ENCODE measurements at regions not wholly inside any gene's neighbourhood (a gene's known extent, or its start where the extent isn't known, plus 50 kb on each side); places are given as distances from the start of the nearest gene placed in this dataset.

GRCh38 chr15:94844538-94845389, 613.4 kb downstream of the MCTP2 start:
- DNase-seq, result no peak
- Histone ChIP-seq H3K79me2 (ENCODE audit: low read length) (no peaks in the 10 kb centered on the region), H3F3A (ENCODE audit: insufficient read depth, low read length) (no peaks in the 10 kb centered on the region), H3K4me1 (ENCODE audit: low read length) (no peaks in the 10 kb centered on the region), H3K4me3 (ENCODE audit: low read length) (no peak overlapping the region), H3K27ac (ENCODE audit: low read length) (no peak overlapping the region), H3K9me3 (replicated peaks; ENCODE audit: insufficient read depth, low read length) (no peaks in the 10 kb centered on the region), H4K20me1 (ENCODE audit: insufficient read depth, low read length) (no peaks in the 10 kb centered on the region), H3K9me2 (replicated peaks; ENCODE audit: insufficient read depth, low read length) (no peaks in the 10 kb centered on the region), H2AFZ (ENCODE audit: low read length) (no peak overlapping the region), H3K27me3 (replicated peaks; ENCODE audit: insufficient read depth, low read length) (no peaks in the 10 kb centered on the region), H3K4me2 (ENCODE audit: low read depth, low read length) (no peak overlapping the region), H3K9ac (ENCODE audit: low read length) (no peak overlapping the region), H3K36me3 (replicated peaks; ENCODE audit: insufficient read depth, low read length) (no peaks in the 10 kb centered on the region)
- TF ChIP-seq EZH2 (optimal IDR thresholded peaks at IDR 0.05; ENCODE audit: low read depth, low read length) (no peak), CTCF (IDR thresholded peaks at IDR 0.05; ENCODE audit: low read length) (no peak), EZH2phosphoT487 (IDR thresholded peaks at IDR 0.05; ENCODE audit: low read length) (no peak)

DNA sequence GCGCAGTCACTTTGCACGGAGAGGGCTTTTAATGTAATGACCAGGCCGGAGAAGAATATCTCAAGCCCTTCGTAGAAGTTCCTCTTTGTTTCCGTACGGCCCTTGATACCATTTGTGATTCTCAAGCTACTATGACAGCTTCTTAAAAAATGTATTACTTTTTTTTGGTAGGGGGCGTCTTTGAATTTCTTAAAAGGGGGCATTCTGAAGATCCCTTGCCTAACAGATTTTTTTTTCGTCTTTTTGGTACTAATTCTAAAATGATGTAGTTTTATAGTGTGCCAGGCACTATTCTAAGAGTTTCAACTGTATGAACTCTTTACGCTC, 614.0 kb downstream of the MCTP2 start:
- Histone ChIP-seq H2AFZ (ENCODE audit: low read length) (no peak overlapping the region), H4K20me1 (ENCODE audit: insufficient read depth, low read length) (no peaks in the 10 kb centered on the region), H3K27ac (ENCODE audit: low read length) (no peak overlapping the region), H3K9ac (ENCODE audit: low read length) (no peak overlapping the region), H3K4me2 (ENCODE audit: low read depth, low read length) (no peak overlapping the region), H3F3A (ENCODE audit: insufficient read depth, low read length) (no peaks in the 10 kb centered on the region), H3K4me1 (ENCODE audit: low read length) (no peaks in the 10 kb centered on the region), H3K79me2 (ENCODE audit: low read length) (no peaks in the 10 kb centered on the region), H3K9me2 (replicated peaks; ENCODE audit: insufficient read depth, low read length) (no peaks in the 10 kb centered on the region), H3K27me3 (replicated peaks; ENCODE audit: insufficient read depth, low read length) (no peaks in the 10 kb centered on the region), H3K4me3 (ENCODE audit: low read length) (no peak overlapping the region), H3K9me3 (replicated peaks; ENCODE audit: insufficient read depth, low read length) (no peaks in the 10 kb centered on the region), H3K36me3 (replicated peaks; ENCODE audit: insufficient read depth, low read length) (no peaks in the 10 kb centered on the region)
- no peak for DNase-seq
- TF ChIP-seq EZH2phosphoT487 (IDR thresholded peaks at IDR 0.05; ENCODE audit: low read length) (no peak), EZH2 (optimal IDR thresholded peaks at IDR 0.05; ENCODE audit: low read depth, low read length) (no peak), CTCF (IDR thresholded peaks at IDR 0.05; ENCODE audit: low read length) (no peak)

GRCh38 chr15:94847325-94847724, 616.0 kb downstream of the MCTP2 start:
- H2AFZ ChIP-seq (ENCODE audit: low read length), result no peak overlapping the region

More at GRCh38 chr15:94847325-94847724, 616.0 kb downstream of the MCTP2 start:
- no peak overlapping the region for H3K9ac ChIP-seq (ENCODE audit: low read length)
- H3K27me3 ChIP-seq (replicated peaks; ENCODE audit: insufficient read depth, low read length), result no peaks in the 10 kb centered on the region
- H4K20me1 ChIP-seq (ENCODE audit: insufficient read depth, low read length), result no peaks in the 10 kb centered on the region
- no peak for DNase-seq
- no peaks in the 10 kb centered on the region for H3K79me2 ChIP-seq (ENCODE audit: low read length)
- no peak overlapping the region for H3K4me2 ChIP-seq (ENCODE audit: low read depth, low read length)
- no peak overlapping the region for H3K4me3 ChIP-seq (ENCODE audit: low read length)
- H3K36me3 ChIP-seq (replicated peaks; ENCODE audit: insufficient read depth, low read length), result no peaks in the 10 kb centered on the region
- H3F3A ChIP-seq (ENCODE audit: insufficient read depth, low read length), result no peaks in the 10 kb centered on the region
- no peaks in the 10 kb centered on the region for H3K9me3 ChIP-seq (replicated peaks; ENCODE audit: insufficient read depth, low read length)
- no peak overlapping the region for H3K27ac ChIP-seq (ENCODE audit: low read length)
- no peaks in the 10 kb centered on the region for H3K4me1 ChIP-seq (ENCODE audit: low read length)
- no peak for TF ChIP-seq EZH2phosphoT487 (IDR thresholded peaks at IDR 0.05; ENCODE audit: low read length)
- no peak for TF ChIP-seq EZH2 (optimal IDR thresholded peaks at IDR 0.05; ENCODE audit: low read depth, low read length)
- TF ChIP-seq CTCF (IDR thresholded peaks at IDR 0.05; ENCODE audit: low read length), result no peak
- no peaks in the 10 kb centered on the region for H3K9me2 ChIP-seq (replicated peaks; ENCODE audit: insufficient read depth, low read length)

Data from MM.1S (cell line).